ENCODE measurements at regions not wholly inside any gene's neighbourhood (a gene's known extent, or its start where the extent isn't known, plus 50 kb on each side); places are given as distances from the start of the nearest gene placed in this dataset.
"Not testable (repeated sequence)": the region's sequence is repeated elsewhere in the genome, so short reads cannot be mapped to it uniquely, and the experiment has no call there.

- no peak for DNase-seq (ENCODE audit: low spot score)
These were observed 51.5 kb upstream of the IFNE start for GRCh38 chr9:21533597-21533996.

GRCh38 chr9:21535396-21535795 is 53.3 kb upstream of the IFNE start:
- DNase-seq (ENCODE audit: low spot score), result no peak

- no peak for DNase-seq (ENCODE audit: low spot score)
These were observed 60.7 kb upstream of the IFNE start for GRCh38 chr9:21542787-21543186.

GRCh38 chr9:21543187-21543586 is 61.1 kb upstream of the IFNE start:
- DNase-seq (ENCODE audit: low spot score), result no peak

GRCh38 chr9:21543816-21544215 is 61.7 kb upstream of the IFNE start:
- DNase-seq (ENCODE audit: low spot score), result not testable (repeated sequence)

- DNase-seq (ENCODE audit: low spot score), result no peak
These were observed 64.8 kb upstream of the IFNE start for GRCh38 chr9:21546949-21547348.

GRCh38 chr9:21549251-21549765 is 67.2 kb upstream of the IFNE start:
- DNase-seq (ENCODE audit: low spot score), result peak; percentile 29

GRCh38 chr9:21549890-21550289 is 67.8 kb upstream of the IFNE start:
- DNase-seq (ENCODE audit: low spot score), result no peak

GRCh38 chr9:21550392-21550791 is 68.3 kb upstream of the IFNE start:
- DNase-seq (ENCODE audit: low spot score), result no peak

GRCh38 chr9:21551401-21551800 is 69.3 kb upstream of the IFNE start:
- no peak for DNase-seq (ENCODE audit: low spot score)

GRCh38 chr9:21552244-21553170 is 70.4 kb upstream of the IFNE start:
- no peak for DNase-seq (ENCODE audit: low spot score)

GRCh38 chr9:21553441-21553840 is 71.3 kb upstream of the IFNE start:
- no peak for DNase-seq (ENCODE audit: low spot score)

- DNase-seq (ENCODE audit: low spot score), result no peak
These were observed 72.7 kb upstream of the IFNE start for GRCh38 chr9:21554813-21555212.

GRCh38 chr9:21555911-21556310 is 73.8 kb upstream of the IFNE start:
- no peak for DNase-seq (ENCODE audit: low spot score)

- DNase-seq (ENCODE audit: low spot score), result no peak
These were observed 74.7 kb upstream of the IFNE start for GRCh38 chr9:21556581-21557427.

GRCh38 chr9:21557428-21557768 is 75.3 kb upstream of the IFNE start:
- DNase-seq (ENCODE audit: low spot score), result no peak

- no peak for DNase-seq (ENCODE audit: low spot score)
These were observed 76.0 kb upstream of the IFNE start for GRCh38 chr9:21558079-21558478.

GRCh38 chr9:21558615-21559401 is 76.7 kb upstream of the IFNE start:
- DNase-seq (ENCODE audit: low spot score), result peak; percentile 47

GRCh38 chr9:21559402-21560280 is 77.5 kb upstream of the IFNE start:
- peak; percentile 95 for DNase-seq (ENCODE audit: low spot score)

- peak; percentile 17 for DNase-seq (ENCODE audit: low spot score)
These were observed 78.2 kb upstream of the IFNE start for GRCh38 chr9:21560281-21560745.

- DNase-seq (ENCODE audit: low spot score), result no peak
These were observed 79.4 kb upstream of the IFNE start for GRCh38 chr9:21561502-21561901.
